ENCODE measurements at regions not wholly inside any gene's neighbourhood (a gene's known extent, or its start where the extent isn't known, plus 50 kb on each side); places are given as distances from the start of the nearest gene placed in this dataset.

DNA sequence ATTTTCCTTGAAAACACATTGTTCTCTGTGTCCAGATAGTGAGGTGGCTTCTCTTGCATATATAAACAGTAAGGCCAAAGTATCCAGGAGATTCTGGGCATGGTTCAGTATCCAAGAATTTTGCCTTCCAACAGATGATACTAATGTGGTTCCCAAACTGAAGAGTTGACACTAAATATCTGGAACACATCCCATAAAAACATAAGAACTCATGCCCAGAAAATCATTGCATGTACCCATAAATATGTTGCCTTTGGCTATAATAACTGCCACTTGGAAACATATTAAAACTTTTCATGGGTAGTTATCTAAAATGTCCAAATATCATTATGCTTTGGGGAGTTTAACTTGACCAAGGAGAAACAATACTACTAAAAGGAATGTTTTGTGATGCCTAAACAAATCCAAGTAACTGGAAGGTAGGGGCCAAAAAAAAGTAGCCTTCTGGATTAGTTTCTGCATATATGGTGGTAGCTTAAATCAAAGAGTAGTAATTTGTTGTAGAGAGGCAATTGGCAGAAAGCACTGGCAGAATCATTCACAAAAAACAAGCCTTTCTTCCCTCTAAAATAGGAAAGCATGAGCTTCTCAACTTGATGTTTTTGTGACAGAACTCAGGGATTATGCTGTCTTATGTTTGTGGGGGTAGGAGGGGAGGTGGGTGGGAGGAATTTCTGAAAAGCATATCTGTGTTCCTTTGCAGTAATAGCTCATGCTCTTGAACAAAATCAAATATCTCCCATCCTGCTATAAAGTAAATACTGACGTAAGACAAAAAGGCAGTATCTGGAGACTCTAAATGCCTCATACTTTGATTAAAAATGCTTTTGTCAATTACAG is 753.9 kb downstream of the TUSC7 start:
- DNase-seq (ENCODE audit: low spot score) = no peak

DNA sequence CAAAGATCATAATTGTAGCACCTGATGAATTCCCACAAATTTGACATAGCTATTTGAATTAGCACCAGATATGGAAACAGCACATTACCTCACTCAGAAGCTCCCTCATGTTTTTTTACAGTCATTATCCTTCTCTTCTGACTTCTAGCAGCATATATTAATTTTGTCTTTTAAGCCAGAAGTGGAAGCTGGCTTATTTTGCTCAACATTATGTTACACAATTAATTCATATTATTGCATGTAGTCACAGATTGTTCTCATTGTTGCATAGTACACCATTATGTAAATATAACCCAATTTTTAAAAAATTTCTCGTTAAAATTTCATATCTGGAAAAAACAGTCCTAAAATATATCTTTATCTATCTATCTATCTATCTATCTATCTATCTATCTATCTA is 762.3 kb downstream of the TUSC7 start:
- no peak for DNase-seq (ENCODE audit: low spot score)

DNA sequence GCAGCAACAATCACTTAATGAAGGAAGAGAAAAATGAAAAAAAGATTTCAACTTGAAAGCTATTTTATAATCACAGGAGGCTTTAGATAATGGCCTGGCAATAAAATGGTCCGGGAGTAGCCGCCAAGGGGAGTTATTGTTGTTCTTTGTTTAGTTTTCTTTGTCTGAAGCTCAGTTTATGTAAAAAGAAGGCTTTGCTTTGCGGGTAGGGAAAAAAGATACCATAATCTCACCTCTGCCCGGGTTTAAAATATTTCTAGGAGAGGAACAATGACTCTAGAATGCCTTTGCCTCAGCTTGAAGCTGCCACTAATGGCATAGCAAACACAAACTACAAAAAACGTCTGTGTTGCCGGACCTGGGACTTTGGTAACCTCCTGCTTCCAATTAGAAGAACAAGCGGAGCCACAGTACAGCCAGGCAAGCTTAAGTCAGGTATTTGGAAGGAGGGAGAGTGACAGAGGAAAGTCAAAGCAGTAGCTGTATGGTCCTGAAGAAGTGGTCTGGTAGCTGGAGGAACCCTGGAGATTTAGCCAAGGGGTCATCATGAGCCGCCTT is 764.5 kb downstream of the TUSC7 start:
- DNase-seq (ENCODE audit: low spot score) = no peak

DNA sequence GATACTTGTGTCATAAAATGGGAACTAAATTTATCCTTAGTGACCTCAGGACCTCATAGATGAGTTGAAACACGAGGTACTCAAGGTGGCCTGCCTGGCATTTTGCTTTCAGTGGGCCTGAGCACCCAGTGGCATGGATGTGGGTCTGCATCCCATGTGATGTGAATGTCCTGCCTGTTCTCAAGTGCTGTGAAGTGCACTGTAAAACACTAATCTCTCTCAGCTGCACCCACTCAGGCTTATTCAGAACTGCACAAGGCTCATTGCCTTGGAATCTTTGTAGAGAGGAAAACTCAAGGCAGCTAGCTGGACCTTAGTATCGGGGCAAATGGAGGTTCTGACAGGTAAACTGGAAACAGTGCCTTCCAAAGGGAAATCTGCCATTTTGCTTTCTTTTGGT is 767.0 kb downstream of the TUSC7 start:
- DNase-seq (ENCODE audit: low spot score) = no peak

DNA sequence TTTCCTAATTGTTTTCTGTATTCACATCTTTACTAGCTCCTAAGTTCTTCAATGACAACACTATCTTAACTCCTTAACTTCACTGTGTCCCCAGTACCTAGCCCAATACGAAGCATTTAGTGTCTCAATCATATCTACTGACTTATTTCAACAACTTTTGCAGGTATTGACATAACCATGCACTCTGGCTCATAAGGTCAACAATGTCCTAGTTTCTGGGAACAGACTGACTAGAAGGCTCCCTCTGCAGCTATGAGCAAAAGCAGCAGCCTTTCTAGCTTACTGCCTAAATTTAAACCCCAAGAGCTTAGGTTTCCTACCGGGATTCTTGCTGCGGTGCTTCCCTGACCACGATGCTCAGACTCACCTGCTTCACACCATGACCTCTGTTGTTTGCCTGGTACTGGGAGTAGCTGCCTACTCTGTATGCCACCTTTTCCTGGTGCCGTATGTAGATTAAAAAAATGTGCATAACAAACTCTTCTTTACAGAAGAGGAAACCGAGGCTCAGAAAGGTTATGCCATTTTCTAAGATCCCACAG is 767.7 kb downstream of the TUSC7 start:
- DNase-seq (ENCODE audit: low spot score) = no peak

DNA sequence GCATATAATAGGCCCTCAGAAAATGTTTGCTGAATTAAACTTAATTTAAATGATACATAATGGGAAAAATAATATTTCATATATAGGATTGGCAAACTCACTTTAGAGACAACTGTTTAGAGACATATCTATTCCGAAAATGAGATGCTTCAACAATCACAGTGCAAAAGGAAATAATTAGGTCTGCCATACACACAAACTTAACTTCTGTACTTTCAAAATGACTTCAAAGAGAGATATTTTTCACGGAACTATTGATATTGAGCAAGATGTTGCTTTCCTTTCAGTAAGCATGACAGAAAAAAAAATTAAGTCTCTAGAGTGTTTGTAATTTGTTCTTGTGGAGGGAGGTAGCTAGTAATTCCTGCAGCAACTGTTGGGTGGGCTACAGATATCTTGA is 769.5 kb downstream of the TUSC7 start:
- no peak for DNase-seq (ENCODE audit: low spot score)

DNA sequence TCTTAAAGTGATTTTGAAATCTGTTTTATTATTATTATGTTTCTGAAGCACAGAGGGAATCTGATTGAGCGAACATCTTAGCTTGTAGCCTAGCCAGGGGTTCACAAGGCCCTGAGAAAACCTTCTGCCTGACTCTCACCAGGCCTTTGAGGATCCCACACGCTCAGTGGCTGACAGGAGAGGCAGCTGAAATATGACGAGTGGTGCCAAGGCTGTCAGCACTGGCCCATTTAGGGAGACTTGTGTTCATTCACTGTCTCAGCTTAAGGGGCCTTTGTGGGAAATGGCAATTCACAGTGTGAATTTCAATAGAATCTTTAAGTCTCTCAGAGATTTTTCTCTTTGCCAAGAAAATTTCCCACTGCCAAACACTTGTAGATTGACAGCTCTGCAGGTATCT is 770.9 kb downstream of the TUSC7 start:
- no peak for DNase-seq (ENCODE audit: low spot score)

DNA sequence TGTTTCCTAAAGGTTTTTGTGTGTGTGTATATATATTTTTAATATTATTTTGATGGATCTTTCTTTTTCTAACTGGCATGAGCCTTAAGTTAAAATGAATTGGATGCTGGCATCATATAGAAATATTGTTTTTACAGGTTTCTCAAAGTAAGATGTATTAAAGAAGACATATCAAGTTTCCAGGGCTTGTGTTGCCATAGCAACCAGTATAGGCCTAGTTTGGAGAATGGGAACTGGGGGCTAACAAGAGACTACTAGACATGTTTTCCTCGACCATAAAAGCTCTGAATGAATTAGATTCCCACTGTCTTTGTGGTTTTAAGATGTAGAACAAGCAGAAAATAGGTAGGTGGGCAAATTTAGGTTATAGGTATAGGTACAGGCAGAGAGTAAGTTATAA is 771.4 kb downstream of the TUSC7 start:
- DNase-seq (ENCODE audit: low spot score) = no peak

DNA sequence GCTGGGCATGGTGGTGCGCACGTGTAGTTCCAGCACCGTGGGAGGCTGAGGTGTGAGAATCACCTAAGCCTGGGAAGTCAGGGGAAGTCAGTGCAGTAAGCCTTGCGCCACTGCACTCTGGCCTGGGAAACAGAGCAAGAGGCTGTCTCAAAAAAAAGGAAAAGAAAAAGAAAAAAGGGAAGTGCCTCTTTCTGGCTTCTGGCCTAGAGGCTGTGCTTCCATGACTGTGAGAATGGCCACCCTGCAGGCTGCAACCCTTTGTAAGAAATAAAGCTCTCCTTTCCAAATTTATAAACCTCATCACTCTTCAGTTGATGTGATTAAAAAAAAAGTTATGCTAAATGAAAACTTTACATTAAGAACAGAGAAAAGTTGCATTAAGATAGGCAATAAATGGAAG is 774.3 kb downstream of the TUSC7 start:
- DNase-seq (ENCODE audit: low spot score) = no peak

DNA sequence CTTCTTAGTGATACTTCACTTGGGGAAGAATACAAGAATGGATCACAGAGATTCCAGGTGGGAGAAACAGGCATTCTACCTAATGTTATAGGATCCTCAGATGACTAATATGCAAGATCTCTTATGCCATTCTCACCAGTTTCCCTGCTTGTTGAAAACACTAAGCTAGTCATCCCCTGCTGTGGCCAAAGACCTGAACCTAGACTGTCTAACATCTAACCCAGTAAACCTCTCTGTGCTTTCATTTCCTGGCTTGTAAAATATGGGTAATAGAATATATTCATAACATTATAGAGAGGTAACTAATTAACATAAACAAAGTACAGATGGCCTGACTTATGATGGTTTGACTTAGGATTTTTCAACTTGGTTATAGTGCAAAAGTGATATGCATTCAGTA is 776.3 kb downstream of the TUSC7 start:
- DNase-seq (ENCODE audit: low spot score) = no peak

DNA sequence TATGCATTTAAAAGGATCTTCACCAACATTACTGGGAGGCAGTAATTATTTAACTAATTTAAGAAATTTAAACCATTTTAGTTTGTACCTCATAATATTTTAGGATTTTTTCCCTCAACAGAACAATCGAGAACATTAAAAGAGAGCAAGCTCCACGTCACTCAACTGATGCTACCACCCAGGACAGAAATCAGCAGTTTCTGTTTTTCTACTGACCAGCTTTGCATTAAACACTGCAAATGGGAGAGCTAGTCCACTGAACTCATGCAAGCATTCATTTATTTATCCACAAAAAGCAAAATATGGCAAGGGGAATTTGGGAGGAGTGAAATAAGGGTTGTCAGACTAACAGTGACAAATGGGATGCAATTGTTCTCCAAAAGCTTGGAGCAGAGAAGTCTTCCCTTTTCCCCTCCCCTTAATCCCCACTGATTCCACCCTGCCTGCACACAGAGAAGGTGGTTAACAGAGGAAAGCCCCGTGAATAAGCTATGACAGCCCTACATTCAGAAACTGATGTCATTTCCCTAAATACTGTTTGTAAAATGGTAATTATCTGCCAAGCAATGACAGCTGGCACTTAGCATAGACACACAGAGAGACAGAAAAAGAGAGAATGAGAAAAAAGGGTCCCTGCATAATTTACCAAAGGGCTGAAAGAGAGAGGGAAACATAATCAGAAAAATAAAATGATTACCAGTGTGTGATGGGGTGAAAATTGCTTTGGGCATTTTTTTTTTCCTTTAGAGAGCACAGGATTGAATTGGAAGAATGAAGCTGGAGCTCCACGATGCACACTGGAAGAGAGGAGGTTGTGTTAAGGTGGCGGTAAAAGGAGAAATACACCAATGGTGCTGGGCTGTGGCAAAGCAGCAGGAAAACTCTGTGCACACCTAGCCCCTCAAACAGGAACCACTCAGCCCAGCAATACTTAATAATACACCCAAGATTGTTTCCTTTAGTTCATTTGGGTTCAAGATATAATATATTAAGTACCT is 777.4 kb downstream of the TUSC7 start:
- DNase-seq (ENCODE audit: low spot score) = no peak

DNA sequence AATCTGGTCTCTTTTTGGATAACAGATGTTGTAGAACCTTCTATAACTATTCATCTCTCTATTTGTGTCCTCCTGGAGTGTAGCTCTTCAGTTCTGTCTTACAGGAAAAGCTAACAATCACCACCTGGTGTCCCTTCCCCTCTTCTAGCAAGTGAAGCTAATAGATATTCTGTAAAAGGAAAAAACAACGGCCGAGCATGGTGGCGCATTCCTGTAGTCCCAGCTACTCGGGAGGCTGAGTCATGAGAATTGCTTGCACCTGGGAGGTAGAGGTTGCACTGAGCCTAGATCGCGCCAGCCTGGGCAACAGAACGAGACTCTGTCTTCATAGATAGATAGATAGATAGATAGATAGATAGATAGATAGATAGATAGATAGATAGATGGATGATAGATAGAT is 779.4 kb downstream of the TUSC7 start:
- DNase-seq (ENCODE audit: low spot score) = no peak

DNA sequence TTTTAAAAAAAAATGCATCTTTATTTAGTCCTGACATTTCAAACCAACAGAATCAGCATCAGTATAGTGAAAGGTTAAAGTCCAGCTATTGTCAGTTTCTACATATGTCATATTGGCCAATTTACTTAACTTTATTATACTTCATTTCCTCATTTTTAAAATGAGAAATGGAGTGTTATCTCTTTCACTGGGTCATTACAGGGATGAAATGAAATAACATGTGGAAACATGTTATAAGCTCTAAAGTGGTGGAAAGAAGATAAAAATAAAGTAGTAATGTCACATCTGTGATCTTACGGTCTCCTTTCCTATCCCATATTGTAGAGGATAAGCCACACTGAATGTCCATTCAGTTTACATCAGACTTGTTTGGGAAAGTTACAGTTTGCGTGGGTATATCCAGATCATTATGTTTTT is 780.1 kb downstream of the TUSC7 start:
- no peak for DNase-seq (ENCODE audit: low spot score)

DNA sequence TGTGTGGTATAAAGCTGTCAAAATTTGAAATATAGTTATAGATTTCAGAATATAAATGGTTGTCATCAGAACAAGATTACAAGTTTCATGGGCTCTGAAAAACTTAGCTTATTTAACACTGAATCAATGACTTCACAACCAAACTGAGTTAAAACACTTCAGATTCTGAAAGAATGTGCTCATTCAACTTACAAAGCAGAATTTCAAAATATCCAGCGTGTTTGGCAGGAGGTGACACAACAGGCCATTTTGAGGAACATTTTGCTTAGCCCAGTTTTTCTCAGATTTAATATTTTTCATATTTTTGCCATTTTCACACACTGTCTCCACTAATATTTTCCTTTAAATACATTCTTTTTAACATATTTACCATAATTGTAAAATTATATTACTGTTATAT is 781.1 kb downstream of the TUSC7 start:
- DNase-seq (ENCODE audit: low spot score) = no peak

DNA sequence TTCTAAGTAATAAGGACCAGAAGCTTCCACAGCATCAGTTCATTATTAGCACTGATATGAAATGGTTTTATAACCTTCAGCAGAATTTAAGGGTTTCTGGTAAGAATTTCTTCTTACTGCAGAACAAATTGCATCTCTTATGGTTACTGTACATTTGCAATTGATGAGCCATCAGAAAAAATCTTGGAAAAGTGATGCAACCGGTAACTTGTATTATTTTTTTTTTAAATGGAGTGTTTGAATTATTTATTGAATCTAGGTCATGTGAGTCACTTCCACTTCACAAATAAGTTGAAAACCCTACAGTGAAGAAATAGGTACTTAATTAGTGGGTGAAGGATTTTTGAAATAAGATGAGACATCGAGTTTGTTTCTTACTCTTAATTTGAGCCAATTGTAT is 786.0 kb downstream of the TUSC7 start:
- DNase-seq (ENCODE audit: low spot score) = no peak

DNA sequence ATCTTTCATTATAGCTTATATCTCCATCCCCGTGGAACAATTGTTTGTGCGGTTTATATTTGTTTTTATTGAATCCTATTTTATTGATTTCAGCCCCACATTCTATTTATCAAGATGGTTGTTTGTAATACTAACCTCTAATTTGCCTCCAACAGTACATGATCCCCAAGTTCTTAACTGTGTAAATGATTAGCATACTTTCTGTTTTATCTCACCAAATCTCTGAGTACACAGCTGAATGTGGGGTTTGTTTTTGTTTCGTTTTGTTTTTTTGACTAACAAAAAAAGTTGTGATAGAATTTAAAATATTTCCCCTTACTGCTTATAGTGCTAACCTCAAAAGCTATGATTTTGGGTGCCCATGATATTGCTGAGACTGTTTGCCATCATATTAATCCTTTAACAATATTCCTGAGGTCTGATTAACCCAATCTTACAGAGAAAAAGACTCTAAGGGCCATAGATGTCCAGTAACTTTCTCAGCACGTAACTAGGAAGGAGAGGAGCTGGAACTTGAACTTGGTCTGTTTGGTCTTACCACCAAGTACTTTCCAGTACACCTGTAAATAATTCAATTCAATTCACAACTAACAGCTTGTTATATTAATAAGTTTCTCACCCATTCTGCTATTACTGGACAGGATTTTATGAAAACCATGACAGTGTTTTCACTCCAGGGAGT is 789.8 kb downstream of the TUSC7 start:
- DNase-seq (ENCODE audit: low spot score) = no peak

DNA sequence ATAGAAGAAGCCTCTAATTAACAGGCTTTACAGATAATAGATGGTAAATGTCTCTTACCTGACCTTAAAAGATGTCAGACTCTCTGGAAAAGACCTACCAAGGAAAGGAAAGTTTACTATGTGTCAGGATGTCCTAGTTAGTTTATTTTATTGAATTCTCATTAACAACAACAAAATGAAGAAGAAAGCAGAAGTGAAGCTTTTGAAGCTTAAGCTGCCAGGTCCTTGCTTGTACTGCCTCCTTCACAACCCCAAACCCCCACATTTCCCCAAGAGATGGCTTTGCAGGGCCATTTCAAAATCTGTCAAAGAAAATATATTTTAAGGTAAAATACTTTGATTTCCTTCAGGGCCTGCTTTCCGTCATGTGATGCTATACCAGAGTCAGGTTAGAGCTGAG is 798.4 kb downstream of the TUSC7 start:
- DNase-seq (ENCODE audit: low spot score) = no peak

DNA sequence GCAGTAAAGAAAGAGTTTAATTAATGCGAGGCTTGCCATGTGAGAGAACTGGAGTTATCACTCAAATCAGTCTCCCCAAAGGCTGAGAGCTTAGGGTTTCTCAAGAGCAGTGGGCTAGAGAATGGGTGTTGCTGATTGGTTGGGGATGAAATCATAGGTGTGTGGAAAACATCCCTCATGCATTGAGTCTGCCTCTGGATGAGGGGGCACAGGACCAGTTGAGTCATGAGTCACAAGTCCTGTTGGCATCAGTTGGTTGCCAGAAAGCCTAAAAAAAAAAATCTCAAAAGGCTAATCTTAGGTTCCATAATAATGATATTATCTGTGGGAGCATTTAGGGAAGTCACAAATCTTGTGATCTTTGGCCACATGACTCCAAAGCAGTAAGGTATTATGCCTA is 800.3 kb downstream of the TUSC7 start:
- no peak for DNase-seq (ENCODE audit: low spot score)

DNA sequence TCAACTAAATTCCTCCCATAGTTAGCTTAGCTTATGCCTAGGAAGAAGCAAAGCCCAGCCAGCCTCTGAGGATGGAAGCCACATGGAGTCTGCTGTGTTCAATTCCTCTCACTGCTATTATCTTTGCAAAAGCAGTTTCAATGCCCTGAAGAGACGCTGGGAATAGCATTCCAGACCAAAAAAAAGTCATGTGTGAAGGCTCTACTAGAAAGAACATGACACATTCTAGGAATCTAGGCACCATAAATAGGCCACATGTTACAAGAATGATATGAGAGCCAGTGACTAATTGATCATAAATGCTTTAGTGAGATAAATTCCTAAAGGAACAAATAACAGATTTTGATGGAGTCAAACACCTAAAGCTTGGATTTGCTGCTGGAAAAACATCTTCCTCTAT is 800.8 kb downstream of the TUSC7 start:
- no peak for DNase-seq (ENCODE audit: low spot score)

DNA sequence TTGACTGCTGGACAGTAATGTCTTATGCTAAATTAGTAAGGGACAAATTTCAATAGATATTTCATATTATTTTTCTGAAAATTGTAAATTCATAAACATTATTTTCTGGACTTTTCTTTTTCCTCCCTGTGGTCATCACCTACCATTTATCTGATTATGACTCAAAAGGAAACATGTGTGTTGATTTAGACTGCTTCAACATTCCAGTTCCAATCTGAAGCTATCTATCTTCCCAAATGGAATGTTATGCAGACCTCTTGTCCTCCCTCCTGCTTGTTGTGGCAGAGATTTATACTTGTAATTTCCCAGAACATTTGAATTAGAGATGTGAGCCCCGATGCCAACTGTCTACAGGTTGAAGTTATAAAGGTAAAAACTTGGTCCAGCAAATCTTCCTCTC is 803.4 kb downstream of the TUSC7 start:
- no peak for DNase-seq (ENCODE audit: low spot score)

DNA sequence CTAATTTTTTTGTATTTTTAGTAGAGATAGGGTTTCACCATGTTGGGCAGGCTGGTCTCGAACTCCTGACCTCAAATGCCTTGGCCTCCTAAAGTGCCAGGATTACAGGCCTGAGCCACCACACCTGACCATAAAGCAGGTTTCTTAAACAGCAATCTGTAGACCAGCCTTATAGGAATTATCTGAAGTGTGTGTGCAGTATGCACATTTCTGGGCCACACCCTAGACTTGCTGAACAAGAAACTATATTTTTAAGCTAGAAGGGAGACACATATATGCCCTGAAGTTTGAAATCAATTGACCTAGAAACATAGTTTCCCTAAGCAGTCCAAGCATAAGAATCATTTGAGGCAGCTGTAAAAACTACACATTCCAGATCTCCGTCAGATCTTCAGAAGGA is 805.7 kb downstream of the TUSC7 start:
- DNase-seq (ENCODE audit: low spot score) = no peak

DNA sequence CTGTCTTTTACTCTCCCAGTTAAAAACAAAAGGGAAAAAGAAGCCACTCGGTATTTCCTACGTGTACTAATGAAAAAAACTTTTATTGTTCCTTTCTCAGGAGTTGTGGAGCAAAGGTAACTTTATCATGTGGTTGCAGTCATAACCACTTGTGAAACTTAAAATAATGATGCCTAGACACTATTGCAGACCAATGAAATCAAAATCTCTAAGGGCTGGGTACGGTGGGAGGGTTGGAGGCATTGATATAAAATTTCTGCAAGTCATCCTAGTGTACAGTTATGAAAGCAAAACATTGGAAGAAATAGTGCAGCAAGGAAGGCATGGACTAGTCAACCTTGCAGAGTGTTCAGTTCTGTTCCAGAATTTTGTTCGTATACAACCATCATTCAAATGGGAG is 808.8 kb downstream of the TUSC7 start:
- no peak for DNase-seq (ENCODE audit: low spot score)
